SU-DHL-6 (cell line): ENCODE measurements at regions not wholly inside any gene's neighbourhood (a gene's known extent, or its start where the extent isn't known, plus 50 kb on each side); places are given as distances from the start of the nearest gene placed in this dataset.

Source experiments
- H2AFZ ChIP-seq: fragments of 200-600 bp; sonication (generic); 2 replicates; pipeline ENCODE4 v1.6.1; 2014; ENCODE audit warnings: low read depth, mild to moderate bottlenecking, moderate library complexity, mixed read lengths, antibody characterized with exemption, low read length; ENCODE audit not compliant: severe bottlenecking
- H3F3A ChIP-seq: fragments of 200-600 bp; shearing (Covaris generic); 2 replicates; pipeline ENCODE4 v1.6.0; 2016; ENCODE audit warnings: antibody characterized with exemption, mild to moderate bottlenecking; ENCODE audit not compliant: insufficient read depth
- H3K27ac ChIP-seq: fragments of 200-600 bp; sonication (generic); 2 replicates; pipeline ENCODE4 v1.5.1; 2016; ENCODE audit warnings: low read depth, mild to moderate bottlenecking, low read length, moderate library complexity, mixed read lengths
- H3K27me3 ChIP-seq: fragments of 200-600 bp; sonication (generic), shearing (Covaris generic); 2 replicates; pipeline ENCODE4 v1.6.0; 2014; ENCODE audit warnings: mild to moderate bottlenecking, low read length
- H3K36me3 ChIP-seq: fragments of 200-600 bp; sonication (generic); 2 replicates; pipeline ENCODE4 v1.6.1; 2014; ENCODE audit warnings: mild to moderate bottlenecking, low read length, mixed read lengths
- H3K4me2 ChIP-seq: fragments of 300-600, 200-600 bp; shearing (Covaris generic), sonication (generic); 2 replicates; pipeline ENCODE4 v1.6.0; 2014; ENCODE audit warnings: low read length, low read depth, mild to moderate bottlenecking; ENCODE audit not compliant: poor library complexity, severe bottlenecking
- H3K4me3 ChIP-seq: fragments of 200-600 bp; sonication (generic); 2 replicates; pipeline ENCODE4 v1.5.1; 2014; ENCODE audit warnings: antibody characterized with exemption, low read length, mild to moderate bottlenecking, mixed read lengths; ENCODE audit not compliant: insufficient read depth, poor library complexity, severe bottlenecking
- H3K79me2 ChIP-seq: fragments of 200-600 bp; sonication (generic); 2 replicates; pipeline ENCODE4 v1.6.1; 2014; ENCODE audit warnings: mild to moderate bottlenecking, low read length, moderate library complexity; ENCODE audit not compliant: insufficient read depth
- H3K9ac ChIP-seq: fragments of 200-600 bp; sonication (generic); 2 replicates; pipeline ENCODE4 v1.7.0; 2014; ENCODE audit warnings: mild to moderate bottlenecking, low read length
- H3K9me2 ChIP-seq: fragments of 200-600 bp; sonication (generic); replicated peaks from 2 replicates; pipeline ENCODE4 v1.6.1; 2014; ENCODE audit warnings: low read length; ENCODE audit not compliant: insufficient read depth
- H3K9me3 ChIP-seq: fragments of 200-600 bp; sonication (generic); 2 replicates; pipeline ENCODE4 v1.6.1; 2014; ENCODE audit warnings: low read length, mixed read lengths; ENCODE audit not compliant: insufficient read depth
- H4K20me1 ChIP-seq: fragments of 200-600 bp; sonication (generic); 2 replicates; pipeline ENCODE4 v1.6.1; 2014; ENCODE audit warnings: low read depth, mild to moderate bottlenecking, antibody characterized with exemption, low read length, moderate library complexity, mixed read lengths
- EZH2phosphoT487 ChIP-seq: fragments of 200-600 bp; sonication (generic), shearing (Covaris generic); conservative IDR thresholded peaks from 2 replicates; pipeline ENCODE4 v1.6.1; 2018; ENCODE audit warnings: mild to moderate bottlenecking, antibody characterized with exemption, low read length, moderate library complexity, mixed read lengths
- TF ChIP-seq, protein P1 (sequence below): fragments of 200-600 bp; sonication (generic); IDR thresholded peaks from one replicate; pipeline ENCODE4 v1.5.1; 2017; ENCODE audit warnings: antibody characterized with exemption, mild to moderate bottlenecking, low read length, moderate library complexity; ENCODE audit not compliant: insufficient read depth, poor library complexity, severe bottlenecking

DNA sequence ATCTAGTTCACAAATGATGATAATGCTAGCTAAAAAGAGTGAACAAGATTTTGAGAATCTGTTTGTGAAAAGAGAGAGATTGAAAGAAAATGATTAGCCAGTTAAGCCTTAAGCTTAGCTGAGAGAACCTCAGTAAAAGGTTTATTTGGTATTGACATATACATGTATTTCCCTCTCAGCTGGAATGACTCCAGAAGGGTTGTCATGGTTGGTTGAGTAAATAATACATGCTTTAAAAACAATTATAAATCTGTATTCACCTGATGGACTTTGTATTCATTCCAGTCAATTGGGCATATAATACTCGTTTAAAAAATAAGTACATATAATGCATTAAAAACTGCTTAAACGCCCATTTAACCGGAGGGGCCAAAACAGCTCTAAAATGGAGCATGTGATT lies 181.4 kb downstream of the GRB14 start:
- H3K4me2 ChIP-seq, result no peak overlapping the region
- H3K9me2 ChIP-seq, result no peaks in the 10 kb centered on the region
- H3K79me2 ChIP-seq, result no peaks in the 10 kb centered on the region
- TF ChIP-seq, protein P1, sequence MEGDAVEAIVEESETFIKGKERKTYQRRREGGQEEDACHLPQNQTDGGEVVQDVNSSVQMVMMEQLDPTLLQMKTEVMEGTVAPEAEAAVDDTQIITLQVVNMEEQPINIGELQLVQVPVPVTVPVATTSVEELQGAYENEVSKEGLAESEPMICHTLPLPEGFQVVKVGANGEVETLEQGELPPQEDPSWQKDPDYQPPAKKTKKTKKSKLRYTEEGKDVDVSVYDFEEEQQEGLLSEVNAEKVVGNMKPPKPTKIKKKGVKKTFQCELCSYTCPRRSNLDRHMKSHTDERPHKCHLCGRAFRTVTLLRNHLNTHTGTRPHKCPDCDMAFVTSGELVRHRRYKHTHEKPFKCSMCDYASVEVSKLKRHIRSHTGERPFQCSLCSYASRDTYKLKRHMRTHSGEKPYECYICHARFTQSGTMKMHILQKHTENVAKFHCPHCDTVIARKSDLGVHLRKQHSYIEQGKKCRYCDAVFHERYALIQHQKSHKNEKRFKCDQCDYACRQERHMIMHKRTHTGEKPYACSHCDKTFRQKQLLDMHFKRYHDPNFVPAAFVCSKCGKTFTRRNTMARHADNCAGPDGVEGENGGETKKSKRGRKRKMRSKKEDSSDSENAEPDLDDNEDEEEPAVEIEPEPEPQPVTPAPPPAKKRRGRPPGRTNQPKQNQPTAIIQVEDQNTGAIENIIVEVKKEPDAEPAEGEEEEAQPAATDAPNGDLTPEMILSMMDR, result no peak
- no peak for TF ChIP-seq EZH2phosphoT487
- no peaks in the 10 kb centered on the region for H3K27me3 ChIP-seq
- H3K4me3 ChIP-seq, result no peak overlapping the region
- no peak overlapping the region for H3K9ac ChIP-seq
- no peaks in the 10 kb centered on the region for H3K9me3 ChIP-seq
- H3K27ac ChIP-seq, result no peak overlapping the region
- no peak overlapping the region for H2AFZ ChIP-seq
- H3F3A ChIP-seq, result no peaks in the 10 kb centered on the region
- no peaks in the 10 kb centered on the region for H3K36me3 ChIP-seq
- H4K20me1 ChIP-seq, result no peaks in the 10 kb centered on the region

- Histone ChIP-seq H3K4me3 (no peak overlapping the region), H4K20me1 (no peaks in the 10 kb centered on the region), H3K27me3 (no peaks in the 10 kb centered on the region), H3F3A (no peaks in the 10 kb centered on the region), H3K27ac (no peak overlapping the region), H3K79me2 (no peaks in the 10 kb centered on the region), H3K9ac (no peak overlapping the region), H3K9me2 (no peaks in the 10 kb centered on the region), H3K36me3 (no peaks in the 10 kb centered on the region), H3K4me2 (no peak overlapping the region), H3K9me3 (no peaks in the 10 kb centered on the region), H2AFZ (no peak overlapping the region)
- TF ChIP-seq EZH2phosphoT487, result no peak
These were observed 182.0 kb downstream of the GRB14 start for GRCh38 chr2:164439235-164439634.

- Histone ChIP-seq H3K9me3 (no peaks in the 10 kb centered on the region), H3K36me3 (no peaks in the 10 kb centered on the region), H3F3A (no peaks in the 10 kb centered on the region), H3K27me3 (no peaks in the 10 kb centered on the region), H3K79me2 (no peaks in the 10 kb centered on the region), H2AFZ (no peak overlapping the region), H3K9ac (no peak overlapping the region), H4K20me1 (no peaks in the 10 kb centered on the region), H3K9me2 (no peaks in the 10 kb centered on the region), H3K4me2 (no peak overlapping the region), H3K4me3 (no peak overlapping the region), H3K27ac (no peak overlapping the region)
- no peak for TF ChIP-seq EZH2phosphoT487
- TF ChIP-seq, protein P1, result no peak
These were observed 182.6 kb downstream of the GRB14 start for GRCh38 chr2:164438490-164439205.

DNA sequence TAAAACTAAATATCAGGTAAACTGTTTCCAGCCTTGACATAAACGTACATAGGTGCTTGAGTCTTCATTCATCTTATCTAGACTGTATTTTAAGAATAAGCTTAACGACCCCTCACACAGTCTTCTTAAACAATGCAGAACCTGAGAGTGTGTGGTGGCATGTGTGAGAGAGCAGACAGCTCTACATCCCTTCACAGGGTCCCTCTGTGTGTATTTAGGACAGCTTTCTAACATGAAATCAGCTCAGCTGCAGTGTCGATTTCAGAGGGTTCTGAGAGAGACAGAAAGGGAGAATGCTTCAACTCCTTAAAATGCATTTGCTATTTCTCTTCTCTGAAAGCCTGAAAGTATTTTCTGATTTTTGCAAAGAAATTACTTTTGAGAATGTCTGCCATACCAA lies 185.2 kb downstream of the GRB14 start:
- Histone ChIP-seq H3K27me3 (no peaks in the 10 kb centered on the region), H3K36me3 (no peaks in the 10 kb centered on the region), H3K9me2 (no peaks in the 10 kb centered on the region), H3K9ac (no peak overlapping the region), H3K4me2 (no peak overlapping the region), H2AFZ (no peak overlapping the region), H3F3A (no peaks in the 10 kb centered on the region), H3K27ac (no peak overlapping the region), H3K4me3 (no peak overlapping the region), H3K79me2 (no peaks in the 10 kb centered on the region), H3K9me3 (no peaks in the 10 kb centered on the region), H4K20me1 (no peaks in the 10 kb centered on the region)
- TF ChIP-seq, protein P1, result no peak
- no peak for TF ChIP-seq EZH2phosphoT487
